22Rv1 (cell line): ENCODE measurements at regions not wholly inside any gene's neighbourhood (a gene's known extent, or its start where the extent isn't known, plus 50 kb on each side); places are given as distances from the start of the nearest gene placed in this dataset.

Experiments used
- CTCF ChIP-seq: fragments of 450-650 bp; IDR thresholded peaks from 2 replicates; pipeline ENCODE4 v1.5.1; 2017; ENCODE audit warnings: mild to moderate bottlenecking
- ZFX ChIP-seq: fragments of 450-650 bp; IDR thresholded peaks from 2 replicates; pipeline ENCODE4 v1.6.1; 2017; ENCODE audit warnings: antibody characterized with exemption, borderline replicate concordance

GRCh38 chr15:93865586-93865985 is 365.8 kb upstream of the MCTP2 start:
- TF ChIP-seq CTCF (no peak), ZFX (no peak)
